GM18861 (cell line): ENCODE measurements at regions not wholly inside any gene's neighbourhood (a gene's known extent, or its start where the extent isn't known, plus 50 kb on each side); places are given as distances from the start of the nearest gene placed in this dataset.
"Not testable (repeated sequence)": the region's sequence is repeated elsewhere in the genome, so short reads cannot be mapped to it uniquely, and the experiment has no call there.

ENCODE experiments used
- ATAC-seq: cut with Tn5 transposase; IDR thresholded peaks from one replicate; pipeline ENCODE4 v1.9.1; 2021; ENCODE audit not compliant: unreplicated experiment

GRCh38 chr10:33102071-33102470 is 144.0 kb upstream of the ITGB1 start:
- no peak for ATAC-seq

GRCh38 chr10:33101392-33101787 is 143.4 kb upstream of the ITGB1 start:
- no peak for ATAC-seq

GRCh38 chr10:33100781-33101391 is 142.9 kb upstream of the ITGB1 start:
- no peak for ATAC-seq

GRCh38 chr10:33099748-33100147 is 141.7 kb upstream of the ITGB1 start:
- no peak for ATAC-seq

GRCh38 chr10:33098951-33099663 is 141.1 kb upstream of the ITGB1 start:
- no peak for ATAC-seq

GRCh38 chr10:33095867-33096815 is 138.1 kb upstream of the ITGB1 start:
- peak; percentile 80 for ATAC-seq

GRCh38 chr10:33094263-33095051 is 136.4 kb upstream of the ITGB1 start:
- no peak for ATAC-seq

GRCh38 chr10:33093362-33093761 is 135.3 kb upstream of the ITGB1 start:
- ATAC-seq: no peak

GRCh38 chr10:33092596-33092995 is 134.6 kb upstream of the ITGB1 start:
- no peak for ATAC-seq

GRCh38 chr10:33091201-33091600 is 133.2 kb upstream of the ITGB1 start:
- no peak for ATAC-seq

- ATAC-seq: no peak
Measured at GRCh38 chr10:33088990-33089389, 131.0 kb upstream of the ITGB1 start.

- no peak for ATAC-seq
Measured at GRCh38 chr10:33087922-33088321, 129.9 kb upstream of the ITGB1 start.

GRCh38 chr10:33087152-33087551 is 129.1 kb upstream of the ITGB1 start:
- no peak for ATAC-seq

- ATAC-seq: no peak
Measured at GRCh38 chr10:33086100-33086499, 128.1 kb upstream of the ITGB1 start.

GRCh38 chr10:33085313-33085833 is 127.3 kb upstream of the ITGB1 start:
- ATAC-seq: no peak

GRCh38 chr10:33084453-33084852 is 126.4 kb upstream of the ITGB1 start:
- no peak for ATAC-seq

- no peak for ATAC-seq
Measured at GRCh38 chr10:33082373-33082895, 124.4 kb upstream of the ITGB1 start.

- ATAC-seq: not testable (repeated sequence)
Measured at GRCh38 chr10:33080467-33080866, 122.4 kb upstream of the ITGB1 start.

- no peak for ATAC-seq
Measured at GRCh38 chr10:33074443-33074842, 116.4 kb upstream of the ITGB1 start.

GRCh38 chr10:33073641-33074415 is 115.8 kb upstream of the ITGB1 start:
- no peak for ATAC-seq
